NCI-H774 (cell line): ENCODE measurements at regions not wholly inside any gene's neighbourhood (a gene's known extent, or its start where the extent isn't known, plus 50 kb on each side); places are given as distances from the start of the nearest gene placed in this dataset.

ENCODE experiments used
- DNase-seq: peaks from one replicate; lab custom pipeline; 2025; lab: John Stamatoyannopoulos, UW

- no peak for DNase-seq
Observed at GRCh38 chr22:27441706-27442475, 359.7 kb downstream of the MN1 start.

- DNase-seq = no peak
Observed at GRCh38 chr22:27443306-27443705, 358.2 kb downstream of the MN1 start.

GRCh38 chr22:27445881-27446280 lies 355.7 kb downstream of the MN1 start:
- no peak for DNase-seq

GRCh38 chr22:27447289-27447688 lies 354.3 kb downstream of the MN1 start:
- no peak for DNase-seq

- no peak for DNase-seq
Observed at GRCh38 chr22:27450448-27450847, 351.1 kb downstream of the MN1 start.

- DNase-seq = no peak
Observed at GRCh38 chr22:27452245-27452644, 349.3 kb downstream of the MN1 start.

GRCh38 chr22:27452922-27453321 lies 348.6 kb downstream of the MN1 start:
- DNase-seq = no peak

GRCh38 chr22:27453725-27454124 lies 347.8 kb downstream of the MN1 start:
- DNase-seq = no peak

GRCh38 chr22:27454807-27455450 lies 346.6 kb downstream of the MN1 start:
- DNase-seq = no peak

- DNase-seq = no peak
Observed at GRCh38 chr22:27455526-27455925, 346.0 kb downstream of the MN1 start.

- DNase-seq = no peak
Observed at GRCh38 chr22:27456696-27457503, 344.7 kb downstream of the MN1 start.

GRCh38 chr22:27459999-27460398 lies 341.6 kb downstream of the MN1 start:
- DNase-seq = no peak

GRCh38 chr22:27460591-27461347 lies 340.8 kb downstream of the MN1 start:
- no peak for DNase-seq

- no peak for DNase-seq
Observed at GRCh38 chr22:27461470-27461869, 340.1 kb downstream of the MN1 start.

- no peak for DNase-seq
Observed at GRCh38 chr22:27462190-27462589, 339.4 kb downstream of the MN1 start.

GRCh38 chr22:27463121-27463660 lies 338.4 kb downstream of the MN1 start:
- DNase-seq = no peak

GRCh38 chr22:27466229-27466628 lies 335.3 kb downstream of the MN1 start:
- DNase-seq = no peak

GRCh38 chr22:27466778-27467438 lies 334.6 kb downstream of the MN1 start:
- no peak for DNase-seq

- no peak for DNase-seq
Observed at GRCh38 chr22:27467711-27468110, 333.8 kb downstream of the MN1 start.

GRCh38 chr22:27468712-27469111 lies 332.8 kb downstream of the MN1 start:
- no peak for DNase-seq

- no peak for DNase-seq
Observed at GRCh38 chr22:27470169-27470772, 331.3 kb downstream of the MN1 start.
